ENCODE measurements at regions not wholly inside any gene's neighbourhood (a gene's known extent, or its start where the extent isn't known, plus 50 kb on each side); places are given as distances from the start of the nearest gene placed in this dataset.

DNA sequence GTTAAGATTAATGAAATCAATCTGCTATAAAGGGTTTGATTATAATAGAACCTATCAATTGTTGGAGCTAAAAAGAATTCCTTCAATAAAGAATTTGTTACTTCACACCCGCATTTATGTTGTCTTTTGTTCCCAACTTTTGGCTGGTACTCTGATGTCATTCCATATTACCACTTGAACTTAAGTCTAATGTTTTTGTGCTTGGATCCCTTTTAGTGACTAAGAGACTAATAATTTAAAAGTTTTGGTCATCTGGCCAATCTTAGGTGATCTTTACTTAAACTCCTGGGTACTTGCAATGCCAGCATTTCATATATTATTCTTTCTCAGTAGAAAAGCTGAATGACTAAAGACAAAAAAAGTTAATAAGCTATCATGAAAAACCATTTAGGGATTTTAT lies 113.0 kb downstream of the TMEM30B start (continued):
- no peak for TF ChIP-seq CTCF (IDR thresholded peaks at IDR 0.05; ENCODE audit: control extremely low read depth in 1 of 3, insufficient read depth in 1 of 3, low read depth in 1 of 3, low read length in 3 of 3)
- TF ChIP-seq KDM1A (IDR thresholded peaks at IDR 0.05; ENCODE audit: borderline replicate concordance, low read length), result no peak
